Endothelial cell of umbilical vein (primary cell): ENCODE measurements at regions not wholly inside any gene's neighbourhood (a gene's known extent, or its start where the extent isn't known, plus 50 kb on each side); places are given as distances from the start of the nearest gene placed in this dataset.

ENCODE experiments used
- BruUV-seq: library from RNA; stranded (reverse); fragments of 400-500 nt; replicated peaks from 2 replicates; lab custom pipeline; 2021; lab: Mats Ljungman, UMichigan
- CTCF ChIA-PET: fragments of 300-600, 350-600 bp; sonication (Branson Sonifier 250); formaldehyde crosslinking; loops from one replicate; lab custom pipeline; 2021; ENCODE audit warnings: antibody characterized with exemption, inconsistent platforms; lab: Charles Lee
- POLR2A ChIA-PET: fragments of 300-600, 350-600 bp; sonication (Branson Sonifier 250); formaldehyde crosslinking; loops from one replicate; lab custom pipeline; 2021; ENCODE audit warnings: antibody characterized with exemption, inconsistent platforms; lab: Charles Lee
- DNase-seq: peaks from one replicate; pipeline ENCODE4 v3.0.0-alpha.2; 2011; ENCODE audit warnings: low read depth, low spot score
- FAIRE-seq: peaks from 2 replicates; lab custom pipeline; 2011; peaks lifted over from hg19 to GRCh38; lab: Jason Lieb, UNC
- H2AFZ ChIP-seq: 2 replicates; pipeline ENCODE4 v1.6.0; 2012; ENCODE audit warnings: low read depth, low read length, control low read depth, inconsistent platforms
- H3K27ac ChIP-seq: 2 replicates; pipeline ENCODE4 v1.5.1; 2011; ENCODE audit warnings: low read depth, mild to moderate bottlenecking, control low read depth, low read length, moderate library complexity; ENCODE audit not compliant: insufficient read depth
- H3K27me3 ChIP-seq, 2 experiments: 2 replicates each; pipeline versions ENCODE4 v1.6.0 to v1.6.1; 2011; ENCODE audit warnings: low read length in 2 of 2, mixed read lengths in 1 of 2; ENCODE audit not compliant: control insufficient read depth in 2 of 2, insufficient read depth in 2 of 2
- H3K36me3 ChIP-seq, 2 experiments: 2 replicates in 1 of 2; 3 replicates in 1 of 2; pipeline ENCODE4 v1.5.1; 2011; ENCODE audit warnings: low read length in 2 of 2, mild to moderate bottlenecking in 1 of 2, moderate library complexity in 1 of 2; ENCODE audit not compliant: control insufficient read depth in 2 of 2, insufficient read depth in 2 of 2; ENCODE audit errors: extremely low read depth in 1 of 2
- H3K4me1 ChIP-seq: 3 replicates; pipeline ENCODE4 v1.5.1; 2011; ENCODE audit warnings: mild to moderate bottlenecking, low read length; ENCODE audit not compliant: control insufficient read depth, insufficient read depth; ENCODE audit errors: extremely low read depth
- H3K4me2 ChIP-seq: 2 replicates; pipeline ENCODE4 v1.6.1; 2011; ENCODE audit warnings: low read length, control low read depth, mixed read lengths; ENCODE audit not compliant: insufficient read depth
- H3K4me3 ChIP-seq, 3 experiments: fragments of 200-600 bp in 1 of 3; sonication (generic), shearing (Covaris generic) in 1 of 3; replicated peaks in 1 of 3; 2 replicates each; pipeline ENCODE4 v1.5.1; 2011 to 2016; ENCODE audit warnings: control low read depth in 3 of 3, low read length in 3 of 3, mild to moderate bottlenecking in 2 of 3, inconsistent platforms in 1 of 3, low read depth in 1 of 3, moderate library complexity in 1 of 3; ENCODE audit not compliant: insufficient read depth in 1 of 3
- H3K79me2 ChIP-seq: 2 replicates; pipeline ENCODE4 v1.6.0; 2012; ENCODE audit warnings: low read length, inconsistent platforms; ENCODE audit not compliant: control insufficient read depth, insufficient read depth
- H3K9ac ChIP-seq: replicated peaks from 2 replicates; pipeline ENCODE3; 2011; ENCODE audit warnings: low read length, control low read depth; ENCODE audit not compliant: insufficient read depth; ENCODE audit errors: extremely low read depth
- H3K9me1 ChIP-seq: replicated peaks from 3 replicates; pipeline ENCODE4 v1.6.0; 2011; ENCODE audit warnings: mild to moderate bottlenecking, low read length; ENCODE audit not compliant: control insufficient read depth, insufficient read depth; ENCODE audit errors: extremely low read depth
- H3K9me3 ChIP-seq: replicated peaks from 2 replicates; pipeline ENCODE4 v1.5.1; 2012; ENCODE audit warnings: low read length, inconsistent platforms; ENCODE audit not compliant: control insufficient read depth, insufficient read depth
- H4K20me1 ChIP-seq: replicated peaks from 2 replicates; pipeline ENCODE3; 2011; ENCODE audit warnings: mild to moderate bottlenecking, low read length; ENCODE audit not compliant: control insufficient read depth, insufficient read depth; ENCODE audit errors: extremely low read depth
- EZH2 ChIP-seq: IDR thresholded peaks from 2 replicates; pipeline ENCODE4 v1.6.1; 2012; ENCODE audit warnings: borderline replicate concordance, low read depth, mild to moderate bottlenecking, moderate library complexity, low read length, inconsistent platforms; ENCODE audit not compliant: severe bottlenecking
- FOS ChIP-seq: IDR thresholded peaks from 2 replicates; pipeline ENCODE4 v1.6.1; 2011; ENCODE audit warnings: mild to moderate bottlenecking, low read length, moderate library complexity, borderline replicate concordance; ENCODE audit not compliant: insufficient read depth
- GATA2 ChIP-seq: IDR thresholded peaks from 2 replicates; pipeline ENCODE4 v1.7.0; 2011; ENCODE audit warnings: low read depth, mild to moderate bottlenecking, moderate library complexity, mixed read lengths, low read length; ENCODE audit not compliant: insufficient read length, insufficient read depth
- JUN ChIP-seq: IDR thresholded peaks from 2 replicates; pipeline ENCODE4 v1.6.1; 2011; ENCODE audit warnings: borderline replicate concordance, low read depth; ENCODE audit not compliant: insufficient read length, insufficient read depth
- MYC ChIP-seq: IDR thresholded peaks from one replicate; pipeline ENCODE4 v1.6.1; 2011; ENCODE audit warnings: mild to moderate bottlenecking, low read depth, low read length
- POLR2A ChIP-seq: IDR thresholded peaks from 2 replicates; pipeline ENCODE4 v1.6.1; 2012; ENCODE audit warnings: low read depth, mild to moderate bottlenecking, control low read depth, low read length
- POLR2AphosphoS5 ChIP-seq: IDR thresholded peaks from 2 replicates; pipeline ENCODE4 v1.6.1; 2012; ENCODE audit warnings: low read depth, mild to moderate bottlenecking, control low read depth, low read length, moderate library complexity; ENCODE audit not compliant: insufficient read depth
- dilution Hi-C: fragments of 300-500 bp; cut with MboI; formaldehyde crosslinking; loops from one replicate; pipeline ENCODE4 v1.15.0; 2019; ENCODE audit warnings: low sequenced_read_pairs; ENCODE audit not compliant: extremely low pct_ligation_motif_present
- intact Hi-C: fragments of 100-400 bp; cut with micrococcal nuclease; formaldehyde crosslinking; loops from one replicate; pipeline ENCODE4 v1.10.0; 2022
- TF ChIP-seq, protein P1 (sequence below), 2 donors: IDR thresholded peaks; 1 replicate in 1 of 2; 2 replicates in 1 of 2; pipeline ENCODE4 v1.5.1; 2011; ENCODE audit warnings: low read length in 2 of 2, mild to moderate bottlenecking in 2 of 2, moderate library complexity in 2 of 2, control low read depth in 1 of 2, inconsistent platforms in 1 of 2, low read depth in 1 of 2; ENCODE audit not compliant: insufficient read depth in 1 of 2; ENCODE audit errors: extremely low read depth in 1 of 2
- TF ChIP-seq, protein P2 (sequence below): IDR thresholded peaks from 2 replicates; pipeline ENCODE4 v1.6.1; 2011; ENCODE audit not compliant: insufficient read depth, insufficient read length

DNA sequence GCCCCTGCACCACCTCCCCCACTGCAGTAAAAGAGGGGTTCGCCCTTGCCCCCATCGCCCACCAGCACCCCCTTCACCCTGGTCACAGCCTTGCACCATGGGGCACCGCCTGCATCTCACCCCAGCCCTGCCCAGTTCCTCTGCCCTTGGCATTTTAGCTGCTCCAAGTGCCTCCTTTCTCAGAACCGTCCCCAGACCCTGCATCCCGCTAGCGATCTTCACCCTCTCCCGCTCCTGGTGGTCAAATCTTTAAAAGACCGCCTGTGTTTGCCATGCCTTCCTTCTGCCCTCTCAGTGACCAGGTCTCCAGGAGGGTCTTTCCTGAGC is 114.7 kb upstream of the OTOS start:
- H3K4me2 ChIP-seq: no peak overlapping the region
- no peaks in the 10 kb centered on the region for H3K79me2 ChIP-seq
- no peaks in the 10 kb centered on the region for H3K9me1 ChIP-seq
- dilution Hi-C loops (no loop called here), intact Hi-C loops (no loop called here)
- ChIA-PET POLR2A (no interaction called here), CTCF (no interaction called here)
- no TSS peak for BruUV-seq
- DNase-seq (no peak), FAIRE-seq (no peak)
- H3K36me3 ChIP-seq: no peaks in the 10 kb centered on the region
- no peak overlapping the region for H3K4me3 ChIP-seq
- H4K20me1 ChIP-seq: no peaks in the 10 kb centered on the region
- H3K27me3 ChIP-seq: no peaks in the 10 kb centered on the region
- no peaks in the 10 kb centered on the region for H3K4me1 ChIP-seq
- no peak overlapping the region for H2AFZ ChIP-seq
- TF ChIP-seq POLR2AphosphoS5 (no peak), JUN (no peak), GATA2 (no peak), FOS (no peak), MYC (no peak), EZH2 (no peak), POLR2A (no peak)
- TF ChIP-seq, protein P1, sequence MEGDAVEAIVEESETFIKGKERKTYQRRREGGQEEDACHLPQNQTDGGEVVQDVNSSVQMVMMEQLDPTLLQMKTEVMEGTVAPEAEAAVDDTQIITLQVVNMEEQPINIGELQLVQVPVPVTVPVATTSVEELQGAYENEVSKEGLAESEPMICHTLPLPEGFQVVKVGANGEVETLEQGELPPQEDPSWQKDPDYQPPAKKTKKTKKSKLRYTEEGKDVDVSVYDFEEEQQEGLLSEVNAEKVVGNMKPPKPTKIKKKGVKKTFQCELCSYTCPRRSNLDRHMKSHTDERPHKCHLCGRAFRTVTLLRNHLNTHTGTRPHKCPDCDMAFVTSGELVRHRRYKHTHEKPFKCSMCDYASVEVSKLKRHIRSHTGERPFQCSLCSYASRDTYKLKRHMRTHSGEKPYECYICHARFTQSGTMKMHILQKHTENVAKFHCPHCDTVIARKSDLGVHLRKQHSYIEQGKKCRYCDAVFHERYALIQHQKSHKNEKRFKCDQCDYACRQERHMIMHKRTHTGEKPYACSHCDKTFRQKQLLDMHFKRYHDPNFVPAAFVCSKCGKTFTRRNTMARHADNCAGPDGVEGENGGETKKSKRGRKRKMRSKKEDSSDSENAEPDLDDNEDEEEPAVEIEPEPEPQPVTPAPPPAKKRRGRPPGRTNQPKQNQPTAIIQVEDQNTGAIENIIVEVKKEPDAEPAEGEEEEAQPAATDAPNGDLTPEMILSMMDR (IDR thresholded peaks at IDR 0.05; ENCODE audit: extremely low read depth in 1 of 2, insufficient read depth in 1 of 2, low read depth in 1 of 2, low read length in 2 of 2): no peak
- TF ChIP-seq, protein P2, sequence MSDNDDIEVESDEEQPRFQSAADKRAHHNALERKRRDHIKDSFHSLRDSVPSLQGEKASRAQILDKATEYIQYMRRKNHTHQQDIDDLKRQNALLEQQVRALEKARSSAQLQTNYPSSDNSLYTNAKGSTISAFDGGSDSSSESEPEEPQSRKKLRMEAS: no peak
- no peak overlapping the region for H3K27ac ChIP-seq
- H3K9me3 ChIP-seq: no peaks in the 10 kb centered on the region
- no peak overlapping the region for H3K9ac ChIP-seq
